BLaER1 treated with 17β-estradiol and CSF1 and Interleukin-3, amounts not matched to agents 10 nM and 100 nM (cell line): ENCODE measurements at regions not wholly inside any gene's neighbourhood (a gene's known extent, or its start where the extent isn't known, plus 50 kb on each side); places are given as distances from the start of the nearest gene placed in this dataset.

Source experiments
- H3K27ac ChIP-seq, 11 experiments: shearing (Covaris generic); formaldehyde crosslinking; 2 replicates each; pipeline ENCODE4 v1.8.1; 2022
- H3K27me3 ChIP-seq, 11 experiments: shearing (Covaris generic); formaldehyde crosslinking; 2 replicates each; pipeline ENCODE4 v1.8.1; 2022
- H3K36me3 ChIP-seq, 11 experiments: shearing (Covaris generic); formaldehyde crosslinking; 2 replicates each; pipeline ENCODE4 v1.8.1; 2022
- H3K4me1 ChIP-seq, 10 experiments: shearing (Covaris generic); formaldehyde crosslinking; 2 replicates each; pipeline ENCODE4 v1.8.1; 2022
- H3K4me2 ChIP-seq, 11 experiments: shearing (Covaris generic); formaldehyde crosslinking; 2 replicates each; pipeline ENCODE4 v1.8.1; 2022
- H3K4me3 ChIP-seq, 10 experiments: shearing (Covaris generic); formaldehyde crosslinking; 2 replicates each; pipeline ENCODE4 v1.8.1; 2022
- H3K9ac ChIP-seq, 11 experiments: shearing (Covaris generic); formaldehyde crosslinking; 2 replicates each; pipeline ENCODE4 v1.8.1; 2022
- H3K9me3 ChIP-seq, 11 experiments: shearing (Covaris generic); formaldehyde crosslinking; replicated peaks in 1 of 11; 2 replicates each; pipeline ENCODE4 v1.8.1; 2022
- H4K20me1 ChIP-seq, 11 experiments: shearing (Covaris generic); formaldehyde crosslinking; 2 replicates each; pipeline ENCODE4 v1.8.1; 2022
- Cebpa-rat ChIP-seq, 11 experiments: shearing (Covaris generic); IDR thresholded peaks; 2 replicates each; pipeline ENCODE4 v1.8.1; 2022

DNA sequence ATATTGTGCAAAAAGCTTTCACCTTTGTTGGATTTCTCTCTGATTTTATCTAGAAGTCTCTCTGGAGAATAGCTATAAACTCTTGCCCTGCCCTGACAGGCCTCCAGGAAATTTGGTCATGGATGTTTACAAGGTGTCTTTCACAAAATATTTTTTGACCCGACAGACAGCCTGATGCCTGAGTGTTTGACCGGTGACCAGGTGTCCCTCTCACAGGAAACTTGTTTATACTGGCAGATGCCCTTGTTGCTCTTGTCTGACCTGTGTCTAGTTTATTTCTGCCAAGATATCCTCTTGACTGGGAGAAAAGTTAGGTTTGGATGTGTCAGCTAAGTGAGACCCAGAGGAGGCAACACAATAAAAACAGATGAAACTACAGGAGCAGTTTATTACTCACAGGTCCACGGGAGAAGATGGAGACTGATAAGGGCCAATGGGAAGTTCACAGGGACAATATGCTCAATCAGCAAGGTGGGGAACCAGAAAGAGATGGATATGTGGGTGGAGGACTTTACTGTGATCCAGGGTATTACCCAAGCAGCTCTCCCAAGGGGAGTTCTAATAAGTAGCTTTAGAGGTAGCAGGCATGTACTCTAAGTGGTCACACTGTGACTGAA is 243.3 kb downstream of the ARAP2 start:
- no peak for TF ChIP-seq Cebpa-rat (IDR thresholded peaks at IDR 0.05)
- Histone ChIP-seq H3K4me3 (no peak overlapping the region), H3K36me3 (peaks cover 0 to 17% (median 0%) of the 10 kb centered on the region in 11 experiments; a peak in 5 of 22 replicates), H3K9me3 (no peaks in the 10 kb centered on the region), H4K20me1 (no peaks in the 10 kb centered on the region), H3K9ac (no peak overlapping the region), H3K4me1 (no peaks in the 10 kb centered on the region), H3K27me3 (no peaks in the 10 kb centered on the region), H3K4me2 (no peak overlapping the region), H3K27ac (no peak overlapping the region)

DNA sequence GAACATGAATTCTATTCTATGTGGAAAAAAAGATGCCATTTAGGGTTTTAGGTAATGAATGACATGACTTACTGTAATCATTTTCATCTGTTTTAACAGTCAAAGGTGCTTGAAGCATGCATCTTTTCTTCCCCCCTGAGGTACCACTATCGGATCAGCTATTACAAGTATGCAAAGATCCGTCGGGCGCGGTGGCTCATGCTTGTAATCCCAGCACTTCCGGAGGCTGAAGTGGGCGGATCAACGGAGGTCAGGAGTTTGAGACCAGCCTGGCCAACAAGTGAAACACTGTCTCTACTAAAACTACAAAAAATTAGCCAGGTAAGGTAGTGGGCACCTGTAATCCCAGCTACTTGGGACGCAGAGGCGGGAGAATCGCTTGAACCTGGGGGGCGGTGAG is 241.3 kb downstream of the ARAP2 start:
- Histone ChIP-seq H3K4me1 (no peaks in the 10 kb centered on the region), H3K4me2 (no peak overlapping the region), H3K4me3 (no peak overlapping the region), H3K36me3 (peaks cover 0 to 27% (median 0%) of the 10 kb centered on the region in 11 experiments; a peak in 7 of 22 replicates), H4K20me1 (no peaks in the 10 kb centered on the region), H3K27ac (no peak overlapping the region), H3K27me3 (no peaks in the 10 kb centered on the region), H3K9me3 (no peaks in the 10 kb centered on the region), H3K9ac (no peak overlapping the region)
- TF ChIP-seq Cebpa-rat (IDR thresholded peaks at IDR 0.05), result no peak

DNA sequence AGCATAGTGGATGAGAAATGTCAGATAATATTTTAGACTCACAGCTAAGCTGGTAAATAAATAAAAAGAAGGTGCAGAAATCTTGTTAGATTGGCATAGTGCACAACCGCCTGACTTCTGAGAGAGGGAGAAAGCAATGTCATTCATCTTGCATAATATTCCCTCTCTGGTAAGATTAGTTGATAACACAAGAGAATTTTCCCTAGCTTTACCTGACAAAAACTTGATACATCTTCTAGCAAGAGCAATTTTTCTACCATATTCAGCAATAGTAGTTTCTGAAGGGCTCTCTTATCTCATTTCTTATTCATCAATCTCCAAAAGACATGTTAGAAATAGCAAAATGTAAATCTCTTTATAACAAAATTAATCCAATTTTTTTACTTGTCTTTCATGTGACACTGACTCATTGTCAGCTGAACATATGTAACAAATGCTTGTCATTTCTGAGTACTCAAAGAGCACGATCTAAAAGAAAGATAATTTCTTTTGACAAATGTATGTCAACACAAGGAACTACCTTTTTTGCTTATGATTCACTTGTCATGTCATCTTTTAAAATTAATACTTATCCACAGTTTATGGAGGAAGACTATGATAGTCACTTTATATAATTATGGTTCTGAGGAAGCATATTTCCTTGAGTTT is 240.0 kb downstream of the ARAP2 start:
- no peak overlapping the region for H3K4me2 ChIP-seq
- H3K27me3 ChIP-seq, result no peaks in the 10 kb centered on the region
- TF ChIP-seq Cebpa-rat (IDR thresholded peaks at IDR 0.05), result no peak
- no peak overlapping the region for H3K4me3 ChIP-seq
- no peaks in the 10 kb centered on the region for H3K4me1 ChIP-seq
- peaks cover 0 to 5% (median 0%) of the 10 kb centered on the region in 11 experiments; a peak in 3 of 22 replicates for H3K9me3 ChIP-seq
- no peak overlapping the region for H3K9ac ChIP-seq
- peaks cover 0 to 27% (median 0%) of the 10 kb centered on the region in 11 experiments; a peak in 7 of 22 replicates for H3K36me3 ChIP-seq
- H3K27ac ChIP-seq, result no peak overlapping the region
- no peaks in the 10 kb centered on the region for H4K20me1 ChIP-seq

DNA sequence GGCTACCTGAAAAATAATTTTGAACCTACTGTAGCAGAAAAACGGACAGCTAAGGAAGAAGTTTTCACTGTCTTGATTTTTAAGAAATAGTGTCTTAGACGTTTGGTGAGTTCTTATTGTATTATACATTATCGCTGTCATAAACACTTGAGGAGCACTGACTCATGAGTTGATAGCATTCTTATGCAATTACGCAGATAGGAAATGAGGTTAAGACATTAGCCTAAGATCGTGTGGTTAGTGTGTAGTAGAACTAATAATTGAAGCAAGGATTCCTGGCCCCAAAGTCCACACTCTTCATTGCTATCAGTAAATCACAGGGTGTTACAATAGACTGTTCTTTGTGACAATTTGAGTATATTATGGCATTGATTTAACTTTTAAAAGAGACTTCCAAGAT is 238.1 kb downstream of the ARAP2 start:
- H3K27me3 ChIP-seq, result no peaks in the 10 kb centered on the region
- H3K36me3 ChIP-seq, result peaks cover 0 to 22% (median 0%) of the 10 kb centered on the region in 11 experiments; a peak in 7 of 22 replicates
- no peak for TF ChIP-seq Cebpa-rat (IDR thresholded peaks at IDR 0.05)
- no peak overlapping the region for H3K4me3 ChIP-seq
- H3K4me1 ChIP-seq, result no peaks in the 10 kb centered on the region
- no peak overlapping the region for H3K27ac ChIP-seq
- H3K9me3 ChIP-seq, result peaks cover 0 to 6% (median 0%) of the 10 kb centered on the region in 11 experiments; a peak in 3 of 22 replicates
- no peak overlapping the region for H3K4me2 ChIP-seq
- H4K20me1 ChIP-seq, result no peaks in the 10 kb centered on the region
- no peak overlapping the region for H3K9ac ChIP-seq

DNA sequence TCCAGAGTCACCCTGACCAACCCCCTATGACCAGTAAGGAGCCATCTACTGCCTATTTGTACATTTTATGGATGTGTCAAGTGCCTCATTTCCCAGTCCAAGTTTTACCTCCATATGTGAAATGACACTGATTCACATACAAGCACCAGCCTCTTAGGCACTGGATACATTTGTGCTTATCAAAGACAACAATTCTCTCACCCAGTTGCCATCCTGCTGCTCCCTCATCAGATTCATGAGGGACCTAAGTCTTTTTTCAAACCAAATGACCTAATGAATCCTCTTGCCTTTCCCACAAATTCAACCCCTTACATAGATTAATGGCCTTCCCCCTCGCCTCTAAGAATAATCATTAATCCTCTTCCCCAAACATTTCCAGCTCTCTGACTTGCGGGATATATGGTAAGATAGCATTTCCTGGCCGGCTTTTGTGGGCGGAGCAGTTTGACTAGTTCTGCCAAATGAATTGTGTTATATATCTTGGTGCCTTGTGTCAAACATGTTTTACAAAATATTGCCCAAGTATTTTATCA is 233.9 kb downstream of the ARAP2 start:
- H3K27me3 ChIP-seq, result no peaks in the 10 kb centered on the region
- TF ChIP-seq Cebpa-rat (IDR thresholded peaks at IDR 0.05), result no peak

DNA sequence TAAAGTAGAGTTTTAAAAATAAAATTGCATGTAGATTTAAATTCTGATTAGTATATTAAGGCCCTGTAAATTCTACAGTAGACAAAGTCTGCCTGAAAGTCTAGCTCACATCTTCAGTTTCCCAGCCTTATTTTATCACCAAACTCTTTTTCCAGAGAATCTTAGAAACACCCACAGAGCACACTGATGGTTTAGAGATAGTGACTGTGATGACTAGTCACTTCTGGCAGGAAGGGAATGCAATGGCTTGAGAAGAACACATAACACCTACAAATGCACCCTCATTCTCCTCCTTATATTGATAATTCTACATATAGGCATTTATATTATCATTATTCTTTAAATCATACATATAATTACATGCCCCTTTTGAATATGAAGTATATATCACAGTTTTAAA is 232.9 kb downstream of the ARAP2 start:
- Histone ChIP-seq H3K9me3 (peaks cover 0 to 6% (median 0%) of the 10 kb centered on the region in 11 experiments; a peak in 3 of 22 replicates), H4K20me1 (no peaks in the 10 kb centered on the region), H3K27ac (no peak overlapping the region), H3K9ac (no peak overlapping the region), H3K4me2 (no peak overlapping the region), H3K4me3 (no peak overlapping the region), H3K4me1 (no peaks in the 10 kb centered on the region), H3K36me3 (peaks cover 0 to 7% (median 0%) of the 10 kb centered on the region in 11 experiments; a peak in 3 of 22 replicates), H3K27me3 (no peaks in the 10 kb centered on the region)
- no peak for TF ChIP-seq Cebpa-rat (IDR thresholded peaks at IDR 0.05)

More for the DNA sequence above, 233.9 kb downstream of the ARAP2 start:
- peaks cover 0 to 15% (median 0%) of the 10 kb centered on the region in 11 experiments; a peak in 5 of 22 replicates for H3K36me3 ChIP-seq
- no peak overlapping the region for H3K4me2 ChIP-seq
- peaks cover 0 to 6% (median 0%) of the 10 kb centered on the region in 11 experiments; a peak in 3 of 22 replicates for H3K9me3 ChIP-seq
- H3K27ac ChIP-seq, result no peak overlapping the region
- H3K4me3 ChIP-seq, result no peak overlapping the region
- no peak overlapping the region for H3K9ac ChIP-seq
- H4K20me1 ChIP-seq, result no peaks in the 10 kb centered on the region
- no peaks in the 10 kb centered on the region for H3K4me1 ChIP-seq

DNA sequence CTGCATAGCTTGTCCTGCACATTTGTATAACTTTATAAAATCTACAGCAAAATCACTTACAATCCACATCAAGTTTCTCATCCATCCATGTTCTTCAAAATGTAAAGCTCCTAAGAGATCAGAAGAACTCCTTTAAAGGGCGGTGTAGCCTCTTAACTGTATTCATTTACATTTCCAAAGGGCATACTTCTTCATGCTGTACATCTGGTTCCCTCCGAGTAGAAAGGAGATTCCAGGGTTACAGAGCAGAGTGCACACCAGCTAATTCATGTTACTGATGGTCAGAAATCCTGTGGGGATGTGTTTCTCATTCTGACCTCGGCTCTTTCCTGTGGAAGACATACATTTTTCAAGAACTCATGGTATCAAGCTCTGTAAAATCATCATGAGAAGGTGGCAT is 231.8 kb downstream of the ARAP2 start:
- Histone ChIP-seq H3K4me2 (no peak overlapping the region), H3K27ac (no peak overlapping the region), H3K4me1 (no peaks in the 10 kb centered on the region), H3K4me3 (no peak overlapping the region), H3K27me3 (no peaks in the 10 kb centered on the region), H3K9ac (no peak overlapping the region), H3K9me3 (peaks cover 0 to 6% (median 0%) of the 10 kb centered on the region in 11 experiments; a peak in 3 of 22 replicates), H3K36me3 (0 out of 22 replicates have a peak, but pooled peaks cover 0 to 5% (median 0%) of the 10 kb centered on the region in 11 experiments), H4K20me1 (no peaks in the 10 kb centered on the region)
- TF ChIP-seq Cebpa-rat (IDR thresholded peaks at IDR 0.05), result no peak

DNA sequence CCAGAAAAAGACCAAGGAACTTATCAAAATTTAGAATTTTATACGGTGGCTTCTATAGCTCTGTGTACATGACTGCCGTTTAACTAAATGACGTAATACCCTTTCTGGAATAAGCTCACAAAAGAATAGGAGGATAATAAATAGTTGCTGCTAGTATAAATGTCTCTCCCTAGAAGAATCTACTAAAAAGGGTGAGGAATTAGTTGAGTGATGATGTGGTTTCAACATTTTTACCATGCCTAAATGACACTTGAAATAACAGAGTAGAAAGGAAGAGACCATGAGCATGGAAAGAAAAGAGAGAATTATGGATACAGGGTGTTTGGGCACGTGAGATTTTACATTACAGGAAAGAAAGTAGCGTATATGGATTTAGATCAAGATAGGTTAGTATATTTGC is 231.1 kb downstream of the ARAP2 start:
- no peak for TF ChIP-seq Cebpa-rat (IDR thresholded peaks at IDR 0.05)
- Histone ChIP-seq H3K4me1 (no peaks in the 10 kb centered on the region), H3K36me3 (0 out of 22 replicates have a peak, but pooled peaks cover 0 to 5% (median 0%) of the 10 kb centered on the region in 11 experiments), H3K4me3 (no peak overlapping the region), H3K27me3 (no peaks in the 10 kb centered on the region), H4K20me1 (no peaks in the 10 kb centered on the region), H3K27ac (no peak overlapping the region), H3K9me3 (peaks cover 0 to 6% (median 0%) of the 10 kb centered on the region in 11 experiments; a peak in 3 of 22 replicates), H3K4me2 (no peak overlapping the region), H3K9ac (no peak overlapping the region)
